HG03175 (cell line): ENCODE measurements at regions not wholly inside any gene's neighbourhood (a gene's known extent, or its start where the extent isn't known, plus 50 kb on each side); places are given as distances from the start of the nearest gene placed in this dataset.

ENCODE experiments used
- ATAC-seq: cut with Tn5 transposase; IDR thresholded peaks from one replicate; pipeline ENCODE4 v1.9.1; 2021; ENCODE audit warnings: mild to moderate bottlenecking, moderate library complexity; ENCODE audit not compliant: unreplicated experiment

GRCh38 chr3:94179059-94179458 lies 116.2 kb downstream of the NSUN3 start:
- no peak for ATAC-seq

GRCh38 chr3:94183551-94183950 lies 120.7 kb downstream of the NSUN3 start:
- no peak for ATAC-seq

GRCh38 chr3:94184781-94185180 lies 121.9 kb downstream of the NSUN3 start:
- ATAC-seq, result no peak

- no peak for ATAC-seq
These were observed 122.9 kb downstream of the NSUN3 start for GRCh38 chr3:94185753-94186152.

- ATAC-seq, result no peak
These were observed 124.8 kb downstream of the NSUN3 start for GRCh38 chr3:94187697-94188096.

- ATAC-seq, result no peak
These were observed 132.5 kb downstream of the NSUN3 start for GRCh38 chr3:94195381-94195780.

GRCh38 chr3:94206291-94206690 lies 143.4 kb downstream of the NSUN3 start:
- ATAC-seq, result no peak

GRCh38 chr3:94210256-94210655 lies 147.4 kb downstream of the NSUN3 start:
- ATAC-seq, result no peak

GRCh38 chr3:94217406-94217805 lies 154.5 kb downstream of the NSUN3 start:
- ATAC-seq, result no peak

GRCh38 chr3:94220426-94220825 lies 157.6 kb downstream of the NSUN3 start:
- no peak for ATAC-seq

- no peak for ATAC-seq
These were observed 159.0 kb downstream of the NSUN3 start for GRCh38 chr3:94221829-94222228.

- ATAC-seq, result no peak
These were observed 162.4 kb downstream of the NSUN3 start for GRCh38 chr3:94225148-94225865.

- no peak for ATAC-seq
These were observed 163.2 kb downstream of the NSUN3 start for GRCh38 chr3:94226078-94226477.

GRCh38 chr3:94232921-94233320 lies 170.1 kb downstream of the NSUN3 start:
- ATAC-seq, result no peak

GRCh38 chr3:94234177-94234788 lies 171.4 kb downstream of the NSUN3 start:
- no peak for ATAC-seq

GRCh38 chr3:94241986-94242385 lies 179.1 kb downstream of the NSUN3 start:
- no peak for ATAC-seq

- ATAC-seq, result no peak
These were observed 183.3 kb downstream of the NSUN3 start for GRCh38 chr3:94246171-94246570.

- no peak for ATAC-seq
These were observed 185.2 kb downstream of the NSUN3 start for GRCh38 chr3:94248042-94248441.

GRCh38 chr3:94249491-94250079 lies 186.7 kb downstream of the NSUN3 start:
- peak; percentile 84 for ATAC-seq

- ATAC-seq, result no peak
These were observed 188.7 kb downstream of the NSUN3 start for GRCh38 chr3:94251566-94251965.

GRCh38 chr3:94252316-94252715 lies 189.5 kb downstream of the NSUN3 start:
- ATAC-seq, result no peak
